ENCODE measurements at regions not wholly inside any gene's neighbourhood (a gene's known extent, or its start where the extent isn't known, plus 50 kb on each side); places are given as distances from the start of the nearest gene placed in this dataset.
A peak's percentile ranks its signal among the peaks of the same experiment; 100 is the strongest.

DNA sequence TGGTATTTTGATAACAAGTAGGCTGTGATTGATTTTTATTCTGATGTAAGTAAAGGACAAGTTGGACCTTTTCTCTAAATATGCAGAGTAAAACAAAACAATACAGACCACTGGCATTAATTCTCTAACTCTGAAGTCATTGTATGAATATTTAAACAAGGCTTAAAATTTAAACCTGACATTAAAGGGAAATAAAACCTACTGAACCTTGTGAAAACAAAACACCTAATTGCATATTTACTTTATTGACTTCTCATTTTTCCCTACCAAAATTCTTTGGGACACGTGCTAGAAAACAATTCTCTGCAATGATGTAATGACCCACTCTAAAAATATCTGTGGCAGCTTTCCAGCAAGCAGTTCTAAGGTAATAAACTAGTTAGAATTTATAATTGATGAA is 369.7 kb upstream of the TRAM1L1 start:
- H3K9me3 ChIP-seq (ENCODE audit: control insufficient read depth, low read length) = no peaks in the 10 kb centered on the region
- no peak for DNase-seq
- H3K36me3 ChIP-seq (ENCODE audit: control insufficient read depth, insufficient read depth, low read length) = no peaks in the 10 kb centered on the region
- 91% methylated on average over 1 of the region's 1 CpG; no CpG with 5 or more reads in 1 of the 2 experiments for WGBS, 2 experiments (ENCODE audit: insufficient coverage in 1 of 2, insufficient read length in 1 of 2)
- Mint-ChIP-seq H3K27ac (no peak overlapping the region), H3K36me3 (ENCODE audit: low read depth) (no peaks in the 10 kb centered on the region), H3K4me3 (no peak overlapping the region), H3K9me3 (peaks cover 7% of the 10 kb centered on the region), H3K4me1 (no peaks in the 10 kb centered on the region), H3K27me3 (ENCODE audit: insufficient read depth) (no peaks in the 10 kb centered on the region)
- no peak overlapping the region for H3K9ac ChIP-seq (ENCODE audit: extremely low read depth, low read length, poor library complexity, severe bottlenecking)
- H3K4me1 ChIP-seq (ENCODE audit: control insufficient read depth, insufficient read depth, low read length) = no peaks in the 10 kb centered on the region
- H3K27ac ChIP-seq (ENCODE audit: low read depth, low read length) = no peak overlapping the region
- no peaks in the 10 kb centered on the region for H3K27me3 ChIP-seq (ENCODE audit: control insufficient read depth, insufficient read depth, low read length, poor library complexity, severe bottlenecking)
- TF ChIP-seq, protein P1, sequence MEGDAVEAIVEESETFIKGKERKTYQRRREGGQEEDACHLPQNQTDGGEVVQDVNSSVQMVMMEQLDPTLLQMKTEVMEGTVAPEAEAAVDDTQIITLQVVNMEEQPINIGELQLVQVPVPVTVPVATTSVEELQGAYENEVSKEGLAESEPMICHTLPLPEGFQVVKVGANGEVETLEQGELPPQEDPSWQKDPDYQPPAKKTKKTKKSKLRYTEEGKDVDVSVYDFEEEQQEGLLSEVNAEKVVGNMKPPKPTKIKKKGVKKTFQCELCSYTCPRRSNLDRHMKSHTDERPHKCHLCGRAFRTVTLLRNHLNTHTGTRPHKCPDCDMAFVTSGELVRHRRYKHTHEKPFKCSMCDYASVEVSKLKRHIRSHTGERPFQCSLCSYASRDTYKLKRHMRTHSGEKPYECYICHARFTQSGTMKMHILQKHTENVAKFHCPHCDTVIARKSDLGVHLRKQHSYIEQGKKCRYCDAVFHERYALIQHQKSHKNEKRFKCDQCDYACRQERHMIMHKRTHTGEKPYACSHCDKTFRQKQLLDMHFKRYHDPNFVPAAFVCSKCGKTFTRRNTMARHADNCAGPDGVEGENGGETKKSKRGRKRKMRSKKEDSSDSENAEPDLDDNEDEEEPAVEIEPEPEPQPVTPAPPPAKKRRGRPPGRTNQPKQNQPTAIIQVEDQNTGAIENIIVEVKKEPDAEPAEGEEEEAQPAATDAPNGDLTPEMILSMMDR (conservative IDR thresholded peaks at IDR 0.05) = no peak
- no peak overlapping the region for H3K4me3 ChIP-seq (ENCODE audit: low read length)

DNA sequence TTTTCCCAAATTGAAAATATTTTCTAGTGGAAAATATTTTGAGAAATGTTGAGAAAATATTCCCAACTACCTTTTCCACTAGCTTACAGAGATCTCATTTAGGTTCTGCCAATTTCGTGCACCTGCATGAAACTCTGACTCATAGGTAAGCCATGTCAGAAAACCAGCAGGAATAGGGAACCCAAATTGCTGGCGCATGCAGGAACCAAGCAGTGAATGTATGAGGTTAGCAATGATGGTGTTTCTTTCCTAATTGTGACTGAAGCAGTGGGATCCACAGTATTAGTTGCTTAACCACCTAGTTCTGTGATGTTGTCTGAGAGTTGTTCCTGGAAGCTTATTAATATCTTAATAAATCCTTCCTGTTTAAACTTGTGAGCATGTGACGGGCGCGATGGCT is 381.0 kb upstream of the TRAM1L1 start:
- DNase-seq = peak; percentile 51
- H3K27ac Mint-ChIP-seq = no peak overlapping the region
- no peaks in the 10 kb centered on the region for H3K36me3 Mint-ChIP-seq (ENCODE audit: low read depth)
- WGBS, 2 experiments (ENCODE audit: insufficient coverage in 1 of 2, insufficient read length in 1 of 2) = 85 to 100% methylated on average over 3 to 5 of the region's 5 CpGs
- no peak overlapping the region for H3K9ac ChIP-seq (ENCODE audit: extremely low read depth, low read length, poor library complexity, severe bottlenecking)
- H3K27me3 Mint-ChIP-seq (ENCODE audit: insufficient read depth) = no peaks in the 10 kb centered on the region
- H3K27me3 ChIP-seq (ENCODE audit: control insufficient read depth, insufficient read depth, low read length, poor library complexity, severe bottlenecking) = no peaks in the 10 kb centered on the region
- no peaks in the 10 kb centered on the region for H3K4me1 Mint-ChIP-seq
- no peaks in the 10 kb centered on the region for H3K4me1 ChIP-seq (ENCODE audit: control insufficient read depth, insufficient read depth, low read length)
- peaks cover 2% of the 10 kb centered on the region for H3K9me3 Mint-ChIP-seq
- H3K36me3 ChIP-seq (ENCODE audit: control insufficient read depth, insufficient read depth, low read length) = no peaks in the 10 kb centered on the region
- H3K27ac ChIP-seq (ENCODE audit: low read depth, low read length) = no peak overlapping the region
- no peak overlapping the region for H3K4me3 ChIP-seq (ENCODE audit: low read length)
- no peak overlapping the region for H3K4me3 Mint-ChIP-seq
- TF ChIP-seq, protein P1 (conservative IDR thresholded peaks at IDR 0.05) = no peak
- H3K9me3 ChIP-seq (ENCODE audit: control insufficient read depth, low read length) = no peaks in the 10 kb centered on the region

DNA sequence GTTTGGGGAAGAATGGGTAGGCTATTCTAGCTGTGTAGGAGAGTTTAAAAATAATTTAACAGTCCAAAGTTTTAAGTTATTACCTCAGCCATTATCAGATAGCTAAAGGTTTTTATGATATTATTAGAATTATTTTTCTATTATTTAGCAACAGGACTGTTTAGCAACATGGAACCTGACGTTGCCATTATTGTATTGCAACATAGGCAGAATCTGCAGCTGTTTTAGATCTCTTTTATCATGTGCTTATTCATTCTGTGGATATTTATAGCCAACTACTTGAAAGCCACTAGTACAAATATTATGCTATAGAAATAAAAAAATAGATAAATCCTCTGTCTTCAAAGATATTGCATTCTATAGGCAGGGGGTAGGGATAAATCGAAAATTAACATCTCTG is 382.0 kb upstream of the TRAM1L1 start:
- Histone ChIP-seq H3K36me3 (ENCODE audit: control insufficient read depth, insufficient read depth, low read length) (no peaks in the 10 kb centered on the region), H3K27me3 (ENCODE audit: control insufficient read depth, insufficient read depth, low read length, poor library complexity, severe bottlenecking) (no peaks in the 10 kb centered on the region), H3K27ac (ENCODE audit: low read depth, low read length) (no peak overlapping the region), H3K4me1 (ENCODE audit: control insufficient read depth, insufficient read depth, low read length) (no peaks in the 10 kb centered on the region), H3K4me3 (ENCODE audit: low read length) (no peak overlapping the region), H3K9me3 (ENCODE audit: control insufficient read depth, low read length) (no peaks in the 10 kb centered on the region), H3K9ac (ENCODE audit: extremely low read depth, low read length, poor library complexity, severe bottlenecking) (no peak overlapping the region)
- Mint-ChIP-seq H3K9me3 (peaks cover 1% of the 10 kb centered on the region), H3K27me3 (ENCODE audit: insufficient read depth) (no peaks in the 10 kb centered on the region), H3K4me1 (no peaks in the 10 kb centered on the region), H3K27ac (no peak overlapping the region), H3K36me3 (ENCODE audit: low read depth) (no peaks in the 10 kb centered on the region), H3K4me3 (no peak overlapping the region)
- WGBS, 2 experiments (ENCODE audit: insufficient coverage in 1 of 2, insufficient read length in 1 of 2) = 80 to 89% methylated on average over 1 to 2 of the region's 2 CpGs
- no peak for DNase-seq
- TF ChIP-seq, protein P1 (conservative IDR thresholded peaks at IDR 0.05) = no peak
